HG02623 (cell line): ENCODE measurements at regions not wholly inside any gene's neighbourhood (a gene's known extent, or its start where the extent isn't known, plus 50 kb on each side); places are given as distances from the start of the nearest gene placed in this dataset.

Experiments used
- ATAC-seq: cut with Tn5 transposase; IDR thresholded peaks from one replicate; pipeline ENCODE4 v1.9.1; 2021; ENCODE audit warnings: moderate library complexity; ENCODE audit not compliant: unreplicated experiment

GRCh38 chr13:105291987-105292386 lies 1243.5 kb downstream of the EFNB2 start:
- no peak for ATAC-seq

GRCh38 chr13:105290596-105290995 lies 1244.9 kb downstream of the EFNB2 start:
- no peak for ATAC-seq

- no peak for ATAC-seq
Measured at GRCh38 chr13:105285526-105285925, 1249.9 kb downstream of the EFNB2 start.

- ATAC-seq = no peak
Measured at GRCh38 chr13:105282406-105283285, 1252.8 kb downstream of the EFNB2 start.

- no peak for ATAC-seq
Measured at GRCh38 chr13:105278943-105279381, 1256.5 kb downstream of the EFNB2 start.

- no peak for ATAC-seq
Measured at GRCh38 chr13:105276571-105276970, 1258.9 kb downstream of the EFNB2 start.

GRCh38 chr13:105273665-105274222 lies 1261.7 kb downstream of the EFNB2 start:
- ATAC-seq = no peak

GRCh38 chr13:105272660-105273631 lies 1262.5 kb downstream of the EFNB2 start:
- ATAC-seq = no peak

- no peak for ATAC-seq
Measured at GRCh38 chr13:105266615-105267014, 1268.8 kb downstream of the EFNB2 start.

GRCh38 chr13:105262579-105262978 lies 1272.9 kb downstream of the EFNB2 start:
- no peak for ATAC-seq

- ATAC-seq = no peak
Measured at GRCh38 chr13:105259426-105259825, 1276.0 kb downstream of the EFNB2 start.

- no peak for ATAC-seq
Measured at GRCh38 chr13:105255472-105255871, 1280.0 kb downstream of the EFNB2 start.

- ATAC-seq = no peak
Measured at GRCh38 chr13:105251293-105251692, 1284.2 kb downstream of the EFNB2 start.

- ATAC-seq = no peak
Measured at GRCh38 chr13:105247830-105248229, 1287.6 kb downstream of the EFNB2 start.

GRCh38 chr13:105240371-105240770 lies 1295.1 kb downstream of the EFNB2 start:
- no peak for ATAC-seq

- ATAC-seq = no peak
Measured at GRCh38 chr13:105232439-105232838, 1303.0 kb downstream of the EFNB2 start.

GRCh38 chr13:105232006-105232405 lies 1303.5 kb downstream of the EFNB2 start:
- ATAC-seq = no peak

- no peak for ATAC-seq
Measured at GRCh38 chr13:105231579-105231978, 1303.9 kb downstream of the EFNB2 start.

GRCh38 chr13:105220881-105221280 lies 1314.6 kb downstream of the EFNB2 start:
- ATAC-seq = no peak

- ATAC-seq = no peak
Measured at GRCh38 chr13:105220063-105220462, 1315.4 kb downstream of the EFNB2 start.

GRCh38 chr13:105219651-105220050 lies 1315.8 kb downstream of the EFNB2 start:
- ATAC-seq = no peak
